Liver (tissue), 8 donors: ENCODE measurements at regions not wholly inside any gene's neighbourhood (a gene's known extent, or its start where the extent isn't known, plus 50 kb on each side); places are given as distances from the start of the nearest gene placed in this dataset.

Experiments
- DNase-seq: peaks from one replicate; pipeline ENCODE4 v3.0.0-alpha.2; 2017; ENCODE audit warnings: low spot score
- H3K27ac ChIP-seq, 2 donors: one replicate each; pipeline ENCODE4 v1.7.0; 2013; ENCODE audit warnings: inconsistent platforms in 2 of 2, low read length in 2 of 2, control low read depth in 1 of 2, low read depth in 1 of 2, mild to moderate bottlenecking in 1 of 2
- H3K27me3 ChIP-seq, 4 donors: one replicate each; pipeline versions ENCODE4 v1.6.1 to v1.7.0; 2013; ENCODE audit warnings: low read length in 3 of 4, inconsistent platforms in 1 of 4, mild to moderate bottlenecking in 1 of 4, moderate library complexity in 1 of 4; ENCODE audit not compliant: control insufficient read depth in 4 of 4, insufficient read depth in 4 of 4
- H3K36me3 ChIP-seq, 4 donors: one replicate each; pipeline versions ENCODE4 v1.6.1 to v1.7.0; 2013; ENCODE audit warnings: low read length in 3 of 4, mild to moderate bottlenecking in 3 of 4, low read depth in 1 of 4, moderate library complexity in 1 of 4; ENCODE audit not compliant: control insufficient read depth in 4 of 4, insufficient read depth in 3 of 4
- H3K4me1 ChIP-seq, 4 donors: one replicate each; pipeline versions ENCODE4 v1.6.1 to v1.7.0; 2013; ENCODE audit warnings: low read length in 3 of 4, mild to moderate bottlenecking in 3 of 4, moderate library complexity in 1 of 4; ENCODE audit not compliant: control insufficient read depth in 4 of 4, insufficient read depth in 4 of 4
- H3K4me3 ChIP-seq, 3 donors: one replicate each; pipeline versions ENCODE4 v1.6.1 to v1.7.0; 2013; ENCODE audit warnings: low read length in 3 of 3, control low read depth in 1 of 3, low read depth in 1 of 3, mild to moderate bottlenecking in 1 of 3
- H3K9ac ChIP-seq, 2 donors: one replicate each; pipeline ENCODE4 v1.7.0; 2013; ENCODE audit warnings: low read length in 2 of 2, mild to moderate bottlenecking in 2 of 2, moderate library complexity in 2 of 2, control low read depth in 1 of 2, low read depth in 1 of 2
- H3K9me3 ChIP-seq, 4 donors: one replicate each; pipeline versions ENCODE4 v1.6.1 to v1.7.0; 2013; ENCODE audit warnings: low read length in 3 of 4; ENCODE audit not compliant: control insufficient read depth in 4 of 4
- EGR1 ChIP-seq, 2 donors: IDR thresholded peaks; 2 replicates each; pipeline ENCODE4 v1.6.1; 2016 to 2018; ENCODE audit warnings: antibody characterized with exemption in 2 of 2, low read depth in 2 of 2
- FOXA1 ChIP-seq: IDR thresholded peaks from 2 replicates; pipeline ENCODE4 v1.6.1; 2016; ENCODE audit warnings: antibody characterized with exemption
- FOXA2 ChIP-seq: IDR thresholded peaks from 2 replicates; pipeline ENCODE4 v1.6.1; 2016; ENCODE audit warnings: antibody characterized with exemption
- GABPA ChIP-seq, 2 donors: IDR thresholded peaks in 1 of 2; conservative IDR thresholded peaks in 1 of 2; 2 replicates each; pipeline ENCODE4 v1.6.1; 2016; ENCODE audit warnings: antibody characterized with exemption in 2 of 2, mild to moderate bottlenecking in 1 of 2, moderate library complexity in 1 of 2
- HNF4A ChIP-seq, 2 donors: conservative IDR thresholded peaks; 2 replicates each; pipeline ENCODE4 v1.6.1; 2016; ENCODE audit warnings: antibody characterized with exemption in 2 of 2, mild to moderate bottlenecking in 2 of 2
- HNF4G ChIP-seq: IDR thresholded peaks from 2 replicates; pipeline ENCODE4 v1.6.1; 2016; ENCODE audit warnings: antibody characterized with exemption
- JUND ChIP-seq, 2 donors: IDR thresholded peaks; 2 replicates each; pipeline ENCODE4 v1.6.1; 2016; ENCODE audit warnings: antibody characterized with exemption in 2 of 2
- NR2F2 ChIP-seq: IDR thresholded peaks from 2 replicates; pipeline ENCODE4 v1.6.1; 2016; ENCODE audit warnings: antibody characterized with exemption
- RAD21 ChIP-seq, 2 donors: IDR thresholded peaks; 2 replicates each; pipeline ENCODE4 v1.6.1; 2016; ENCODE audit warnings: antibody characterized with exemption in 2 of 2, mild to moderate bottlenecking in 2 of 2
- RXRA ChIP-seq, 2 donors: IDR thresholded peaks; 2 replicates each; pipeline ENCODE4 v1.6.1; 2017 to 2018; ENCODE audit warnings: antibody characterized with exemption in 2 of 2, mild to moderate bottlenecking in 1 of 2
- SP1 ChIP-seq: IDR thresholded peaks from 2 replicates; pipeline ENCODE4 v1.6.1; 2018; ENCODE audit warnings: antibody characterized with exemption, mild to moderate bottlenecking
- TAF1 ChIP-seq: conservative IDR thresholded peaks from 2 replicates; pipeline ENCODE4 v1.6.1; 2016; ENCODE audit warnings: antibody characterized with exemption, mild to moderate bottlenecking
- YY1 ChIP-seq: IDR thresholded peaks from 2 replicates; pipeline ENCODE4 v1.6.1; 2016; ENCODE audit warnings: antibody characterized with exemption, mild to moderate bottlenecking
- WGBS: extraction: QIAGEN DNeasy Blood & Tissue Kit; methylation state at CpG from one replicate; pipeline ENCODE4 v1.1.7; 2013; 5-methylcytosine and 5-hydroxymethylcytosine counted together
- TF ChIP-seq, protein P1 (sequence below): fragments of 150-350 bp; IDR thresholded peaks from 2 replicates; pipeline ENCODE4 v1.5.1; 2017; ENCODE audit warnings: improper control_type of control experiment, low read depth, low read length; ENCODE audit not compliant: missing input control
- TF ChIP-seq, protein P2 (sequence below): IDR thresholded peaks from 2 replicates; pipeline ENCODE4 v1.6.1; 2016; ENCODE audit warnings: antibody characterized with exemption
- TF ChIP-seq, protein P3 (sequence below): IDR thresholded peaks from 2 replicates; pipeline ENCODE4 v1.6.1; 2016; ENCODE audit warnings: antibody characterized with exemption
- TF ChIP-seq, protein P4 (sequence below): IDR thresholded peaks from 2 replicates; pipeline ENCODE4 v1.6.1; 2016; ENCODE audit warnings: antibody characterized with exemption, mild to moderate bottlenecking
- donor health status: healthy.
- donor health status: healthy.
- donor health status: healthy.
- donor health status: healthy.
- donor health status: healthy.

DNA sequence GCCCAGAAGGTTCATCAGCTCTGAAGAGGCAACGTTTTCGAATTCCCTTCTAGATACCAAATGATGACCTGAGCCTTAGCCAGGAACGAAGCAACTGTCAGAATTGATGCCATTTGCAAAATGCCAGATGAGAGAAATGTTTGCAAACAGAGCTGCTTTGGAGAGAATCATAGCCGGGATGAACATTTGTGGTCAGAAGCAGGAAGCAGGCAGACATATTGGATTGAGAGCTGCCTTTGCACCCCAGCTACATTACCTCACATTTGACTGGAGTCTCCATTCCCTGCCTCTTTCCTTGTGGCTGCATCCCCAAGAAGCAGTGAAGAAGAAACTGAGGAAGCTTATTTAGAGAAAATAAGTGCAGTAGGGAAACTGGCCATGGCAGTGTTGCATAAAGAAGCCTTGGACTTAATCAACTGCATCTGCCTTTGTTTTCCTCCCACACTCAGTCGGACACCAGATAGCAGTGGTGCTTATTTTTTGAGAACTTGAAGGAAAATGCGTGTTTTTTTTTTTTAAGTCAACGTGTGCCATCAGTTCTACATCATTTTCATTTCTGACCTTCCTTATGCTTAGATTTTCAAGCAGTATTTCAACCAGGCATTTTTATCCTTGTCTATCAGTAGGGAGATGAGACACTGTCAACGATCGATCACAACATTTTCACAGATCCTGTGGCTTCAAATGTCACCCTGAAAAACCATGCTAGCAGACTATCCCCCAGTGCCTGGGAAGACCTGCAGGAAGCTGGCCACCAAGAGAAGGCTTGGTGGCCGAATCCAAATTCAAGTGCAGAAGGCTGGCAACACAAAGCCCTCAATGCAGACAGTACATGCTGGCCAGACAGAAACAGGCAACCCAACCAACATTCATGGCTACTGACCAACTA lies 541.2 kb upstream of the JARID2 start (continued):
- no peak for TF ChIP-seq GABPA (IDR thresholded peaks at IDR 0.05 in 1 of 2, conservative IDR thresholded peaks at IDR 0.05 in 1 of 2)
- no peak for TF ChIP-seq RXRA (IDR thresholded peaks at IDR 0.05)

DNA sequence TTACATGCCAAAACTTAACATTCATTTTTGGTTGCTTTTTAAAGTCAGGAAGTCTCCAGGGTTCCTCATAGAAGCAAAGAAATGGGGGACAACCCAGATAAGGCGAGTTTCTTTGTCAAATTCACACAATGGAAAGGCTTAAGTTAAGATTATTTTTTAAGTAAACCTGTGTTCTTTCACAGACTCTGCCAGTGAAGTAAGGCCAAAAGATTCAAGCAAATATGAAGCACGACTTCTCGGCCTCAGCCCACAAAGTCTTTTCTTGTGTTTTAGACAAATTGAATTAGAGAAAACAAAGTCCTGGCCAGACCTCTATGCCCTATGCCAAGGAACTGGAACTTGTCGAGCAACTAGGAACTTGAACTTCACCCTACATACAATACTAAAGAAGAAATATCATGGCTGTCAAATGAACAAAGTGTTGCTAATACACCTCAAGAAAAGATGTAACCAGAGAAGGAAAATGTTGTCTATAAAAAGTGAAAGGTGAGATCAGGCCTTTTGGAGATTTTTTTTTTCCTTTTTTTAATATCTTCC lies 540.0 kb upstream of the JARID2 start:
- Histone ChIP-seq H3K4me3 (no peak overlapping the region), H3K36me3 (no peaks in the 10 kb centered on the region), H3K4me1 (peaks cover 0 to 2% (median 0%) of the 10 kb centered on the region in 4 donors), H3K27me3 (no peaks in the 10 kb centered on the region), H3K9ac (no peak overlapping the region), H3K9me3 (no peaks in the 10 kb centered on the region), H3K27ac (no peak overlapping the region)
- 76% methylated on average over 4 of the region's 4 CpGs for WGBS
- no peak for DNase-seq
- no peak for TF ChIP-seq RXRA (IDR thresholded peaks at IDR 0.05)
- TF ChIP-seq YY1: no peak
- TF ChIP-seq EGR1 (IDR thresholded peaks at IDR 0.05; ENCODE audit: low read depth in 2 of 2): no peak
- TF ChIP-seq HNF4G: no peak
- TF ChIP-seq, protein P1, sequence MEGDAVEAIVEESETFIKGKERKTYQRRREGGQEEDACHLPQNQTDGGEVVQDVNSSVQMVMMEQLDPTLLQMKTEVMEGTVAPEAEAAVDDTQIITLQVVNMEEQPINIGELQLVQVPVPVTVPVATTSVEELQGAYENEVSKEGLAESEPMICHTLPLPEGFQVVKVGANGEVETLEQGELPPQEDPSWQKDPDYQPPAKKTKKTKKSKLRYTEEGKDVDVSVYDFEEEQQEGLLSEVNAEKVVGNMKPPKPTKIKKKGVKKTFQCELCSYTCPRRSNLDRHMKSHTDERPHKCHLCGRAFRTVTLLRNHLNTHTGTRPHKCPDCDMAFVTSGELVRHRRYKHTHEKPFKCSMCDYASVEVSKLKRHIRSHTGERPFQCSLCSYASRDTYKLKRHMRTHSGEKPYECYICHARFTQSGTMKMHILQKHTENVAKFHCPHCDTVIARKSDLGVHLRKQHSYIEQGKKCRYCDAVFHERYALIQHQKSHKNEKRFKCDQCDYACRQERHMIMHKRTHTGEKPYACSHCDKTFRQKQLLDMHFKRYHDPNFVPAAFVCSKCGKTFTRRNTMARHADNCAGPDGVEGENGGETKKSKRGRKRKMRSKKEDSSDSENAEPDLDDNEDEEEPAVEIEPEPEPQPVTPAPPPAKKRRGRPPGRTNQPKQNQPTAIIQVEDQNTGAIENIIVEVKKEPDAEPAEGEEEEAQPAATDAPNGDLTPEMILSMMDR: no peak
- TF ChIP-seq GABPA (IDR thresholded peaks at IDR 0.05 in 1 of 2, conservative IDR thresholded peaks at IDR 0.05 in 1 of 2): no peak
- no peak for TF ChIP-seq FOXA2
- TF ChIP-seq, protein P2, sequence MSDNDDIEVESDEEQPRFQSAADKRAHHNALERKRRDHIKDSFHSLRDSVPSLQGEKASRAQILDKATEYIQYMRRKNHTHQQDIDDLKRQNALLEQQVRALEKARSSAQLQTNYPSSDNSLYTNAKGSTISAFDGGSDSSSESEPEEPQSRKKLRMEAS: no peak
- TF ChIP-seq, protein P3, sequence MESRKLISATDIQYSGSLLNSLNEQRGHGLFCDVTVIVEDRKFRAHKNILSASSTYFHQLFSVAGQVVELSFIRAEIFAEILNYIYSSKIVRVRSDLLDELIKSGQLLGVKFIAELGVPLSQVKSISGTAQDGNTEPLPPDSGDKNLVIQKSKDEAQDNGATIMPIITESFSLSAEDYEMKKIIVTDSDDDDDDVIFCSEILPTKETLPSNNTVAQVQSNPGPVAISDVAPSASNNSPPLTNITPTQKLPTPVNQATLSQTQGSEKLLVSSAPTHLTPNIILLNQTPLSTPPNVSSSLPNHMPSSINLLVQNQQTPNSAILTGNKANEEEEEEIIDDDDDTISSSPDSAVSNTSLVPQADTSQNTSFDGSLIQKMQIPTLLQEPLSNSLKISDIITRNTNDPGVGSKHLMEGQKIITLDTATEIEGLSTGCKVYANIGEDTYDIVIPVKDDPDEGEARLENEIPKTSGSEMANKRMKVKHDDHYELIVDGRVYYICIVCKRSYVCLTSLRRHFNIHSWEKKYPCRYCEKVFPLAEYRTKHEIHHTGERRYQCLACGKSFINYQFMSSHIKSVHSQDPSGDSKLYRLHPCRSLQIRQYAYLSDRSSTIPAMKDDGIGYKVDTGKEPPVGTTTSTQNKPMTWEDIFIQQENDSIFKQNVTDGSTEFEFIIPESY: no peak
- no peak for TF ChIP-seq HNF4A (conservative IDR thresholded peaks at IDR 0.05)
- TF ChIP-seq RAD21 (IDR thresholded peaks at IDR 0.05): no peak
- no peak for TF ChIP-seq FOXA1
- TF ChIP-seq JUND (IDR thresholded peaks at IDR 0.05): no peak
- TF ChIP-seq TAF1: no peak
- TF ChIP-seq SP1: no peak

DNA sequence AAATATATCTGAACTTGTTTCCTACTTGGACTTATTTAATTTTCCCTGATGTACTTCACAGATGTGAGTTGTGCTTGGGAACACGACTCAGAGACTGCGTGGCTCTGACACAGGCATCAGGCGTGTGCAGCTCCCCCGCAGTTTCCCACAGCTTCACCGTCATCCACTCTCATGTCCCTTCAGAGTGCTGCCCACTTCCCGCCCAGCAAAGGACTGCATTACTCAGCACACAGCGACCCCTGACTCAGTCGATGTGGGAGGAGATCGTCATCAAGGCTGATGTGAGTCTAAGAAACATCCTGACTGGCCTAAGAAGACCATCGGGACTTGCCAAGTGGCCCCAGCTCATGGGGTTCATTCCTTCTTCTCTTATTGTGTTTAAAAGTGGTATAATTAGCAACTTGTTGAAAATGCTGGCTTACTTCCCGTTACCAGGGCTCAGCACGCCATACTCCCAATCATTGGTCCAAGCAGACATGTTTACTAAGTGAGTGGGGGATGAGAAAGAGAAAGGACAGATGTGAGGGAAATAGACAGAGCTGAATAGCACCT lies 539.4 kb upstream of the JARID2 start:
- 76% methylated on average over 12 of the region's 12 CpGs for WGBS
- no peak for DNase-seq
- TF ChIP-seq NR2F2: no peak
- TF ChIP-seq HNF4G: no peak
- no peak for TF ChIP-seq JUND (IDR thresholded peaks at IDR 0.05)
- TF ChIP-seq TAF1: no peak
- no peak for TF ChIP-seq FOXA2
- TF ChIP-seq, protein P4, sequence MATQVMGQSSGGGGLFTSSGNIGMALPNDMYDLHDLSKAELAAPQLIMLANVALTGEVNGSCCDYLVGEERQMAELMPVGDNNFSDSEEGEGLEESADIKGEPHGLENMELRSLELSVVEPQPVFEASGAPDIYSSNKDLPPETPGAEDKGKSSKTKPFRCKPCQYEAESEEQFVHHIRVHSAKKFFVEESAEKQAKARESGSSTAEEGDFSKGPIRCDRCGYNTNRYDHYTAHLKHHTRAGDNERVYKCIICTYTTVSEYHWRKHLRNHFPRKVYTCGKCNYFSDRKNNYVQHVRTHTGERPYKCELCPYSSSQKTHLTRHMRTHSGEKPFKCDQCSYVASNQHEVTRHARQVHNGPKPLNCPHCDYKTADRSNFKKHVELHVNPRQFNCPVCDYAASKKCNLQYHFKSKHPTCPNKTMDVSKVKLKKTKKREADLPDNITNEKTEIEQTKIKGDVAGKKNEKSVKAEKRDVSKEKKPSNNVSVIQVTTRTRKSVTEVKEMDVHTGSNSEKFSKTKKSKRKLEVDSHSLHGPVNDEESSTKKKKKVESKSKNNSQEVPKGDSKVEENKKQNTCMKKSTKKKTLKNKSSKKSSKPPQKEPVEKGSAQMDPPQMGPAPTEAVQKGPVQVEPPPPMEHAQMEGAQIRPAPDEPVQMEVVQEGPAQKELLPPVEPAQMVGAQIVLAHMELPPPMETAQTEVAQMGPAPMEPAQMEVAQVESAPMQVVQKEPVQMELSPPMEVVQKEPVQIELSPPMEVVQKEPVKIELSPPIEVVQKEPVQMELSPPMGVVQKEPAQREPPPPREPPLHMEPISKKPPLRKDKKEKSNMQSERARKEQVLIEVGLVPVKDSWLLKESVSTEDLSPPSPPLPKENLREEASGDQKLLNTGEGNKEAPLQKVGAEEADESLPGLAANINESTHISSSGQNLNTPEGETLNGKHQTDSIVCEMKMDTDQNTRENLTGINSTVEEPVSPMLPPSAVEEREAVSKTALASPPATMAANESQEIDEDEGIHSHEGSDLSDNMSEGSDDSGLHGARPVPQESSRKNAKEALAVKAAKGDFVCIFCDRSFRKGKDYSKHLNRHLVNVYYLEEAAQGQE: no peak
- no peak for TF ChIP-seq SP1
- TF ChIP-seq, protein P3: no peak
- TF ChIP-seq HNF4A (conservative IDR thresholded peaks at IDR 0.05): no peak
- TF ChIP-seq YY1: no peak
- no peak for TF ChIP-seq RXRA (IDR thresholded peaks at IDR 0.05)
- TF ChIP-seq RAD21 (IDR thresholded peaks at IDR 0.05): no peak

More for the DNA sequence above, 539.4 kb upstream of the JARID2 start:
- Histone ChIP-seq H3K9ac (no peak overlapping the region), H3K27me3 (no peaks in the 10 kb centered on the region), H3K4me3 (no peak overlapping the region), H3K27ac (no peak overlapping the region), H3K9me3 (no peaks in the 10 kb centered on the region), H3K36me3 (no peaks in the 10 kb centered on the region), H3K4me1 (peaks cover 0 to 2% (median 0%) of the 10 kb centered on the region in 4 donors)
